ENCODE measurements at regions not wholly inside any gene's neighbourhood (a gene's known extent, or its start where the extent isn't known, plus 50 kb on each side); places are given as distances from the start of the nearest gene placed in this dataset.

GRCh38 chr5:89303033-89303480, 420.1 kb upstream of the MEF2C start:
- no peak for DNase-seq (ENCODE audit: low spot score in 2 of 2)
- no peak for TF ChIP-seq CTCF (IDR thresholded peaks at IDR 0.05)

GRCh38 chr5:89302102-89302891, 419.3 kb upstream of the MEF2C start:
- intact Hi-C loops (cut with DNase I): no loop called here
- TF ChIP-seq CTCF (IDR thresholded peaks at IDR 0.05): no peak
- no peak for DNase-seq (ENCODE audit: low spot score in 2 of 2)
- no peaks in the 10 kb centered on the region for H3K27me3 ChIP-seq
- H3K27ac ChIP-seq: no peak overlapping the region
- no peak overlapping the region for H3K4me3 ChIP-seq
- H3K36me3 ChIP-seq: no peaks in the 10 kb centered on the region
- no peaks in the 10 kb centered on the region for H3K4me1 ChIP-seq
- no peaks in the 10 kb centered on the region for H3K9me3 ChIP-seq

More at GRCh38 chr5:89303033-89303480, 420.1 kb upstream of the MEF2C start:
- Histone ChIP-seq H3K4me3 (no peak overlapping the region), H3K27me3 (no peaks in the 10 kb centered on the region), H3K36me3 (no peaks in the 10 kb centered on the region), H3K9me3 (no peaks in the 10 kb centered on the region), H3K4me1 (no peaks in the 10 kb centered on the region), H3K27ac (no peak overlapping the region)
- intact Hi-C loops (cut with DNase I): no loop called here

GRCh38 chr5:89301321-89302025, 418.5 kb upstream of the MEF2C start:
- Histone ChIP-seq H3K9me3 (no peaks in the 10 kb centered on the region), H3K27me3 (no peaks in the 10 kb centered on the region), H3K4me1 (no peaks in the 10 kb centered on the region), H3K36me3 (no peaks in the 10 kb centered on the region), H3K4me3 (no peak overlapping the region), H3K27ac (no peak overlapping the region)
- intact Hi-C loops (cut with DNase I): no loop called here
- TF ChIP-seq CTCF (IDR thresholded peaks at IDR 0.05): no peak
- no peak for DNase-seq (ENCODE audit: low spot score in 2 of 2)

GRCh38 chr5:89300426-89300970, 417.5 kb upstream of the MEF2C start:
- H3K4me3 ChIP-seq: no peak overlapping the region
- no peak overlapping the region for H3K27ac ChIP-seq
- H3K4me1 ChIP-seq: no peaks in the 10 kb centered on the region
- H3K36me3 ChIP-seq: no peaks in the 10 kb centered on the region
- H3K9me3 ChIP-seq: no peaks in the 10 kb centered on the region
- H3K27me3 ChIP-seq: no peaks in the 10 kb centered on the region
- intact Hi-C loops (cut with DNase I): no loop called here
- TF ChIP-seq CTCF (IDR thresholded peaks at IDR 0.05): no peak
- no peak for DNase-seq (ENCODE audit: low spot score in 2 of 2)

- Histone ChIP-seq H3K27me3 (no peaks in the 10 kb centered on the region), H3K36me3 (no peaks in the 10 kb centered on the region), H3K4me3 (no peak overlapping the region), H3K9me3 (no peaks in the 10 kb centered on the region), H3K27ac (no peak overlapping the region), H3K4me1 (no peaks in the 10 kb centered on the region)
- TF ChIP-seq CTCF (IDR thresholded peaks at IDR 0.05): no peak
- DNase-seq (ENCODE audit: low spot score in 2 of 2): no peak
- intact Hi-C loops (cut with DNase I): no loop called here
Observed at GRCh38 chr5:89299998-89300397, 417.0 kb upstream of the MEF2C start.
